ENCODE measurements at regions not wholly inside any gene's neighbourhood (a gene's known extent, or its start where the extent isn't known, plus 50 kb on each side); places are given as distances from the start of the nearest gene placed in this dataset.

DNA sequence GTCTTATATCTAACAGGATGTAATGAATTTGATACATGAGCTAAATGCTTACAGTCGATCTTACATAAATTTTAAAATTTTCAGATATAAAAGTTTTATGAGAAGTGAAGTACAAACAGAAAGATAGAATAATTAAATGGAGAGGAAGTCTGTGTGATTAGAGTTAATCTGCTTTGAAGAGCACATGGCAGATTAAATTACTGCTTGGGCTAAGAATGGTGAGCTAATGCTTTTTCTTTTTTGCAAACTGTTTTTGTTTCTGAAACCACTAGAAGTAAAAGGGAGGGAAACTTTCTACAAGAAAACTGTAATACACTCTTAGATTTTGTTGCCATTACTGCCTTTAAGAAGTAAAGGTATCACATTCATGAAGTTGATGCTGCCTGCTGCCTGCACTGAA is 96.3 kb upstream of the SPRY2 start:
- TF ChIP-seq LEF1 (IDR thresholded peaks at IDR 0.05; ENCODE audit: borderline replicate concordance) (no peak), FOXA1 (IDR thresholded peaks at IDR 0.05) (no peak), ARNT (IDR thresholded peaks at IDR 0.05) (no peak), SUZ12 (IDR thresholded peaks at IDR 0.05) (no peak), FOXM1 (IDR thresholded peaks at IDR 0.05; ENCODE audit: borderline replicate concordance) (no peak), FOXK2 (IDR thresholded peaks at IDR 0.05) (no peak), TARDBP (IDR thresholded peaks at IDR 0.05) (no peak), NFRKB (IDR thresholded peaks at IDR 0.05) (no peak), BHLHE40 (IDR thresholded peaks at IDR 0.05; ENCODE audit: borderline replicate concordance) (no peak), L3MBTL2 (conservative IDR thresholded peaks at IDR 0.05) (no peak; the same call in 1 of the 2 replicates), ZNF384 (IDR thresholded peaks at IDR 0.05) (no peak), SP1 (IDR thresholded peaks at IDR 0.05) (no peak)
- CTCF ChIA-PET, result interaction anchor here (0.5 to 1.2 kb wide), 3 partner anchors 10 to 140 kb away, joined by 3 to 4 read pairs (median 3); no protein-coding TSS in a partner anchor
- POLR2A ChIA-PET, result interaction anchor here (0.9 to 1.1 kb wide), 3 partner anchors 8 to 96 kb away, joined by 3 read pairs; partner anchors contain the start of gene SPRY2
- no peak for DNase-seq (ENCODE audit: extremely low spot score)

GRCh38 chr13:80436571-80437169 is 95.7 kb upstream of the SPRY2 start:
- no peak for DNase-seq (ENCODE audit: extremely low spot score)
- TF ChIP-seq ELF4 (IDR thresholded peaks at IDR 0.05), result no peak
- TF ChIP-seq LEF1 (IDR thresholded peaks at IDR 0.05; ENCODE audit: borderline replicate concordance), result no peak
- TF ChIP-seq BHLHE40 (IDR thresholded peaks at IDR 0.05; ENCODE audit: borderline replicate concordance), result no peak
- TF ChIP-seq NFRKB (IDR thresholded peaks at IDR 0.05), result no peak
- TF ChIP-seq FOXK2 (IDR thresholded peaks at IDR 0.05), result no peak
- TF ChIP-seq HDGF (IDR thresholded peaks at IDR 0.05; ENCODE audit: borderline replicate concordance), result no peak
- TF ChIP-seq ARNT (IDR thresholded peaks at IDR 0.05), result no peak
- TF ChIP-seq ZNF384 (IDR thresholded peaks at IDR 0.05), result no peak
- TF ChIP-seq SP1 (IDR thresholded peaks at IDR 0.05), result no peak
- TF ChIP-seq L3MBTL2 (conservative IDR thresholded peaks at IDR 0.05), result no peak
- no peak for TF ChIP-seq PKNOX1 (IDR thresholded peaks at IDR 0.05)
- no peak for TF ChIP-seq FOXM1 (IDR thresholded peaks at IDR 0.05; ENCODE audit: borderline replicate concordance)
- no peak for TF ChIP-seq FOXA1 (IDR thresholded peaks at IDR 0.05)
- no peak for TF ChIP-seq SUZ12 (IDR thresholded peaks at IDR 0.05)
- no peak for TF ChIP-seq CTBP1 (IDR thresholded peaks at IDR 0.05; ENCODE audit: borderline replicate concordance)
- TF ChIP-seq TARDBP (IDR thresholded peaks at IDR 0.05), result no peak
- ChIA-PET CTCF (interaction anchor here (0.6 to 1.2 kb wide), 3 partner anchors 36 to 560 kb away, joined by 3 to 4 read pairs (median 3); no protein-coding TSS in a partner anchor), POLR2A (interaction anchor here (1.1 kb wide), 1 partner anchor 10 kb away, joined by 3 read pairs; no protein-coding TSS in a partner anchor)

GRCh38 chr13:80430561-80430960 is 89.6 kb upstream of the SPRY2 start:
- POLR2A ChIA-PET, result no interaction called here
- CTCF ChIA-PET, result interaction anchor here (0.7 kb wide), 1 partner anchor 8 kb away, joined by 3 read pairs; no protein-coding TSS in a partner anchor
- TF ChIP-seq L3MBTL2 (conservative IDR thresholded peaks at IDR 0.05), result no peak
- no peak for TF ChIP-seq NFRKB (IDR thresholded peaks at IDR 0.05)
- TF ChIP-seq HDGF (IDR thresholded peaks at IDR 0.05; ENCODE audit: borderline replicate concordance), result no peak
- no peak for TF ChIP-seq BHLHE40 (IDR thresholded peaks at IDR 0.05; ENCODE audit: borderline replicate concordance)
- TF ChIP-seq FOXK2 (IDR thresholded peaks at IDR 0.05), result no peak
- no peak for TF ChIP-seq ELF4 (IDR thresholded peaks at IDR 0.05)
- no peak for TF ChIP-seq ARNT (IDR thresholded peaks at IDR 0.05)
- no peak for TF ChIP-seq TARDBP (IDR thresholded peaks at IDR 0.05)
- TF ChIP-seq SUZ12 (IDR thresholded peaks at IDR 0.05), result no peak
- no peak for TF ChIP-seq FOXA1 (IDR thresholded peaks at IDR 0.05)
- no peak for TF ChIP-seq ZNF384 (IDR thresholded peaks at IDR 0.05)
- TF ChIP-seq FOXM1 (IDR thresholded peaks at IDR 0.05; ENCODE audit: borderline replicate concordance), result no peak
- no peak for TF ChIP-seq CTBP1 (IDR thresholded peaks at IDR 0.05; ENCODE audit: borderline replicate concordance)
- no peak for TF ChIP-seq LEF1 (IDR thresholded peaks at IDR 0.05; ENCODE audit: borderline replicate concordance)
- TF ChIP-seq SP1 (IDR thresholded peaks at IDR 0.05), result no peak
- no peak for DNase-seq (ENCODE audit: extremely low spot score)

GRCh38 chr13:80428349-80429096 is 87.6 kb upstream of the SPRY2 start:
- no peak for TF ChIP-seq ZNF384 (IDR thresholded peaks at IDR 0.05)

GRCh38 chr13:80419416-80419815 is 78.5 kb upstream of the SPRY2 start:
- TF ChIP-seq ARNT (IDR thresholded peaks at IDR 0.05), result no peak
- TF ChIP-seq BHLHE40 (IDR thresholded peaks at IDR 0.05; ENCODE audit: borderline replicate concordance), result no peak
- no peak for TF ChIP-seq L3MBTL2 (conservative IDR thresholded peaks at IDR 0.05)
- TF ChIP-seq HDGF (IDR thresholded peaks at IDR 0.05; ENCODE audit: borderline replicate concordance), result no peak
- no peak for TF ChIP-seq FOXK2 (IDR thresholded peaks at IDR 0.05)
- TF ChIP-seq CTBP1 (IDR thresholded peaks at IDR 0.05; ENCODE audit: borderline replicate concordance), result no peak
- no peak for TF ChIP-seq SUZ12 (IDR thresholded peaks at IDR 0.05)
- TF ChIP-seq TARDBP (IDR thresholded peaks at IDR 0.05), result no peak
- TF ChIP-seq PKNOX1 (IDR thresholded peaks at IDR 0.05), result no peak
- no peak for TF ChIP-seq SP1 (IDR thresholded peaks at IDR 0.05)
- no peak for TF ChIP-seq NFRKB (IDR thresholded peaks at IDR 0.05)
- TF ChIP-seq FOXM1 (IDR thresholded peaks at IDR 0.05; ENCODE audit: borderline replicate concordance), result no peak
- CTCF ChIA-PET, result no interaction called here
- POLR2A ChIA-PET, result no interaction called here
- DNase-seq (ENCODE audit: extremely low spot score), result no peak

More at GRCh38 chr13:80428349-80429096, 87.6 kb upstream of the SPRY2 start:
- ChIA-PET POLR2A (interaction anchor here (1.0 kb wide), 1 partner anchor 9 kb away, joined by 3 read pairs; no protein-coding TSS in a partner anchor), CTCF (no interaction called here)
- DNase-seq (ENCODE audit: extremely low spot score), result no peak

DNA sequence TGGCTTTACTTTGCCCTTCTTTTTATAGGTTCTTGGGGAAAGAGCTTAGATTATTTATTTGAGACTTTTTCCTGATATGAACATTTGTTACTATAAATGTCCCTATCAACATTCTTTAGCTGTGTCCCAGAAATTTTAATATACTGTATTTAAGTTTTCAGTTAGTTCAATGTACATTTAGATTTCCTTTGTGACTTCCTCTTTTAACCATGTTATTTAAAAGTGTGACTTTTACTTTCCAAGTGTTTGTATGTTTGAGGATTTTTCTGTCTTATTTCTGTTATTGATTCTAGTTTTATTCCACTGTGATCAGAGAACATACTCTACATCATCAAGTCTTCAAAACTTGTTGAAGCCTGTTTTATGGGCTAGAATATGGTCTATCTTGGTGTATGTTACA is 72.7 kb upstream of the SPRY2 start:
- no peak for DNase-seq (ENCODE audit: extremely low spot score)
- TF ChIP-seq FOXM1 (IDR thresholded peaks at IDR 0.05; ENCODE audit: borderline replicate concordance), result no peak
- TF ChIP-seq TARDBP (IDR thresholded peaks at IDR 0.05), result no peak
- no peak for TF ChIP-seq L3MBTL2 (conservative IDR thresholded peaks at IDR 0.05)
- TF ChIP-seq PKNOX1 (IDR thresholded peaks at IDR 0.05), result no peak
- no peak for TF ChIP-seq BHLHE40 (IDR thresholded peaks at IDR 0.05; ENCODE audit: borderline replicate concordance)
- TF ChIP-seq CTBP1 (IDR thresholded peaks at IDR 0.05; ENCODE audit: borderline replicate concordance), result no peak
- TF ChIP-seq ELF4 (IDR thresholded peaks at IDR 0.05), result no peak
- no peak for TF ChIP-seq ZNF384 (IDR thresholded peaks at IDR 0.05)
- TF ChIP-seq SUZ12 (IDR thresholded peaks at IDR 0.05), result no peak
- POLR2A ChIA-PET, result no interaction called here
- CTCF ChIA-PET, result no interaction called here
